ENCODE measurements at regions not wholly inside any gene's neighbourhood (a gene's known extent, or its start where the extent isn't known, plus 50 kb on each side); places are given as distances from the start of the nearest gene placed in this dataset.
A peak's percentile ranks its signal among the peaks of the same experiment; 100 is the strongest.
"Not testable (repeated sequence)": the region's sequence is repeated elsewhere in the genome, so short reads cannot be mapped to it uniquely, and the experiment has no call there.

- DNase-seq (ENCODE audit: low spot score) (no peak), FAIRE-seq (no peak)
Measured at GRCh38 chr3:80993241-80993945, 768.1 kb downstream of the GBE1 start.

GRCh38 chr3:80983753-80984152 lies 777.7 kb downstream of the GBE1 start:
- no peak for DNase-seq (ENCODE audit: low spot score)
- FAIRE-seq = no peak

- FAIRE-seq (no peak), DNase-seq (ENCODE audit: low spot score) (no peak)
Measured at GRCh38 chr3:80978216-80978969, 783.1 kb downstream of the GBE1 start.

GRCh38 chr3:80970292-80970691 lies 791.2 kb downstream of the GBE1 start:
- DNase-seq (ENCODE audit: low spot score) = no peak

GRCh38 chr3:80929576-80929975 lies 831.9 kb downstream of the GBE1 start:
- DNase-seq (ENCODE audit: low spot score) (no peak), FAIRE-seq (no peak)

More at GRCh38 chr3:80970292-80970691, 791.2 kb downstream of the GBE1 start:
- no peak for FAIRE-seq

- DNase-seq (ENCODE audit: low spot score) = peak; percentile 2
- FAIRE-seq = no peak
Measured at GRCh38 chr3:80914854-80915253, 846.6 kb downstream of the GBE1 start.

- DNase-seq (ENCODE audit: low spot score) = no peak
Measured at GRCh38 chr3:80898211-80898610, 863.2 kb downstream of the GBE1 start.

GRCh38 chr3:80897005-80897404 lies 864.4 kb downstream of the GBE1 start:
- FAIRE-seq; DNase-seq (ENCODE audit: low spot score): not testable (repeated sequence)

More at GRCh38 chr3:80898211-80898610, 863.2 kb downstream of the GBE1 start:
- no peak for FAIRE-seq

- DNase-seq (ENCODE audit: low spot score) = no peak
- no peak for FAIRE-seq
Measured at GRCh38 chr3:80890571-80890970, 870.9 kb downstream of the GBE1 start.

- FAIRE-seq (no peak), DNase-seq (ENCODE audit: low spot score) (no peak)
Measured at GRCh38 chr3:80889535-80889934, 871.9 kb downstream of the GBE1 start.

GRCh38 chr3:80870476-80871041 lies 890.9 kb downstream of the GBE1 start:
- FAIRE-seq = no peak

GRCh38 chr3:80855482-80855881 lies 906.0 kb downstream of the GBE1 start:
- no peak for DNase-seq (ENCODE audit: low spot score)
- FAIRE-seq = no peak

More at GRCh38 chr3:80870476-80871041, 890.9 kb downstream of the GBE1 start:
- no peak for DNase-seq (ENCODE audit: low spot score)

GRCh38 chr3:80836395-80836794 lies 925.0 kb downstream of the GBE1 start:
- no peak for FAIRE-seq
- no peak for DNase-seq (ENCODE audit: low spot score)

- DNase-seq (ENCODE audit: low spot score) = no peak
- no peak for FAIRE-seq
Measured at GRCh38 chr3:80807577-80807976, 953.9 kb downstream of the GBE1 start.

- DNase-seq (ENCODE audit: low spot score) (no peak), FAIRE-seq (no peak)
Measured at GRCh38 chr3:80806673-80807072, 954.8 kb downstream of the GBE1 start.

- no peak for DNase-seq (ENCODE audit: low spot score)
- no peak for FAIRE-seq
Measured at GRCh38 chr3:80788914-80789313, 972.5 kb downstream of the GBE1 start.

- DNase-seq (ENCODE audit: low spot score) (no peak), FAIRE-seq (no peak)
Measured at GRCh38 chr3:80785875-80786274, 975.6 kb downstream of the GBE1 start.

- FAIRE-seq = no peak
- peak; percentile 9 for DNase-seq (ENCODE audit: low spot score)
Measured at GRCh38 chr3:80785475-80785874, 976.0 kb downstream of the GBE1 start.

- FAIRE-seq (no peak), DNase-seq (ENCODE audit: low spot score) (no peak)
Measured at GRCh38 chr3:80771085-80771484, 990.4 kb downstream of the GBE1 start.

GRCh38 chr3:80770106-80771074 lies 991.1 kb downstream of the GBE1 start:
- FAIRE-seq (no peak), DNase-seq (ENCODE audit: low spot score) (no peak)

- DNase-seq (ENCODE audit: low spot score) = no peak
- FAIRE-seq = no peak
Measured at GRCh38 chr3:80769683-80770082, 991.8 kb downstream of the GBE1 start.

Measured in urothelium cell line (cell line).